ENCODE measurements at regions not wholly inside any gene's neighbourhood (a gene's known extent, or its start where the extent isn't known, plus 50 kb on each side); places are given as distances from the start of the nearest gene placed in this dataset.

GRCh38 chr18:22632191-22632590 is 214.5 kb upstream of the CTAGE1 start:
- Histone ChIP-seq H3K9me2 (replicated peaks; ENCODE audit: insufficient read depth, low read length) (no peaks in the 10 kb centered on the region), H3K27ac (ENCODE audit: low read length) (no peak overlapping the region), H3K36me3 (replicated peaks; ENCODE audit: insufficient read depth, low read length) (no peaks in the 10 kb centered on the region), H3K9ac (ENCODE audit: low read length) (no peak overlapping the region), H4K20me1 (ENCODE audit: insufficient read depth, low read length) (no peaks in the 10 kb centered on the region), H3F3A (ENCODE audit: insufficient read depth, low read length) (no peaks in the 10 kb centered on the region), H3K79me2 (ENCODE audit: low read length) (no peaks in the 10 kb centered on the region), H3K9me3 (replicated peaks; ENCODE audit: insufficient read depth, low read length) (no peaks in the 10 kb centered on the region), H3K4me1 (ENCODE audit: low read length) (no peaks in the 10 kb centered on the region), H3K4me3 (ENCODE audit: low read length) (no peak overlapping the region), H3K4me2 (ENCODE audit: low read depth, low read length) (no peak overlapping the region), H2AFZ (ENCODE audit: low read length) (no peak overlapping the region), H3K27me3 (replicated peaks; ENCODE audit: insufficient read depth, low read length) (no peaks in the 10 kb centered on the region)
- DNase-seq = no peak
- no peak for TF ChIP-seq EZH2 (optimal IDR thresholded peaks at IDR 0.05; ENCODE audit: low read depth, low read length)

- Histone ChIP-seq H3K9me2 (replicated peaks; ENCODE audit: insufficient read depth, low read length) (no peaks in the 10 kb centered on the region), H3K36me3 (replicated peaks; ENCODE audit: insufficient read depth, low read length) (no peaks in the 10 kb centered on the region), H3K4me1 (ENCODE audit: low read length) (no peaks in the 10 kb centered on the region), H3K27ac (ENCODE audit: low read length) (no peak overlapping the region), H3K27me3 (replicated peaks; ENCODE audit: insufficient read depth, low read length) (no peaks in the 10 kb centered on the region), H3K9ac (ENCODE audit: low read length) (no peak overlapping the region), H3K4me2 (ENCODE audit: low read depth, low read length) (no peak overlapping the region), H4K20me1 (ENCODE audit: insufficient read depth, low read length) (no peaks in the 10 kb centered on the region), H3F3A (ENCODE audit: insufficient read depth, low read length) (no peaks in the 10 kb centered on the region), H3K79me2 (ENCODE audit: low read length) (no peaks in the 10 kb centered on the region), H2AFZ (ENCODE audit: low read length) (no peak overlapping the region), H3K4me3 (ENCODE audit: low read length) (no peak overlapping the region), H3K9me3 (replicated peaks; ENCODE audit: insufficient read depth, low read length) (no peaks in the 10 kb centered on the region)
- TF ChIP-seq EZH2phosphoT487 (IDR thresholded peaks at IDR 0.05; ENCODE audit: low read length) (no peak), EZH2 (optimal IDR thresholded peaks at IDR 0.05; ENCODE audit: low read depth, low read length) (no peak), CTCF (IDR thresholded peaks at IDR 0.05; ENCODE audit: low read length) (no peak)
- no peak for DNase-seq
Measured at GRCh38 chr18:22634464-22634863, 216.7 kb upstream of the CTAGE1 start.

GRCh38 chr18:22637787-22638186 is 220.1 kb upstream of the CTAGE1 start:
- H4K20me1 ChIP-seq (ENCODE audit: insufficient read depth, low read length) = no peaks in the 10 kb centered on the region
- no peaks in the 10 kb centered on the region for H3K27me3 ChIP-seq (replicated peaks; ENCODE audit: insufficient read depth, low read length)
- no peak overlapping the region for H2AFZ ChIP-seq (ENCODE audit: low read length)
- H3K9me2 ChIP-seq (replicated peaks; ENCODE audit: insufficient read depth, low read length) = no peaks in the 10 kb centered on the region
- no peaks in the 10 kb centered on the region for H3K4me1 ChIP-seq (ENCODE audit: low read length)
- H3K9ac ChIP-seq (ENCODE audit: low read length) = no peak overlapping the region
- no peaks in the 10 kb centered on the region for H3F3A ChIP-seq (ENCODE audit: insufficient read depth, low read length)
- no peak overlapping the region for H3K4me3 ChIP-seq (ENCODE audit: low read length)
- H3K79me2 ChIP-seq (ENCODE audit: low read length) = no peaks in the 10 kb centered on the region
- H3K9me3 ChIP-seq (replicated peaks; ENCODE audit: insufficient read depth, low read length) = no peaks in the 10 kb centered on the region
- TF ChIP-seq CTCF (IDR thresholded peaks at IDR 0.05; ENCODE audit: low read length) (no peak), EZH2 (optimal IDR thresholded peaks at IDR 0.05; ENCODE audit: low read depth, low read length) (no peak), EZH2phosphoT487 (IDR thresholded peaks at IDR 0.05; ENCODE audit: low read length) (no peak)
- no peak for DNase-seq
- no peak overlapping the region for H3K4me2 ChIP-seq (ENCODE audit: low read depth, low read length)
- H3K36me3 ChIP-seq (replicated peaks; ENCODE audit: insufficient read depth, low read length) = no peaks in the 10 kb centered on the region
- H3K27ac ChIP-seq (ENCODE audit: low read length) = no peak overlapping the region

GRCh38 chr18:22639026-22639463 is 221.3 kb upstream of the CTAGE1 start:
- Histone ChIP-seq H4K20me1 (ENCODE audit: insufficient read depth, low read length) (no peaks in the 10 kb centered on the region), H3K9ac (ENCODE audit: low read length) (no peak overlapping the region), H3K27ac (ENCODE audit: low read length) (no peak overlapping the region), H3K4me1 (ENCODE audit: low read length) (no peaks in the 10 kb centered on the region), H3K27me3 (replicated peaks; ENCODE audit: insufficient read depth, low read length) (no peaks in the 10 kb centered on the region), H3K4me3 (ENCODE audit: low read length) (no peak overlapping the region), H3K9me3 (replicated peaks; ENCODE audit: insufficient read depth, low read length) (no peaks in the 10 kb centered on the region), H3K9me2 (replicated peaks; ENCODE audit: insufficient read depth, low read length) (no peaks in the 10 kb centered on the region), H3F3A (ENCODE audit: insufficient read depth, low read length) (no peaks in the 10 kb centered on the region), H3K36me3 (replicated peaks; ENCODE audit: insufficient read depth, low read length) (no peaks in the 10 kb centered on the region), H2AFZ (ENCODE audit: low read length) (no peak overlapping the region), H3K79me2 (ENCODE audit: low read length) (no peaks in the 10 kb centered on the region), H3K4me2 (ENCODE audit: low read depth, low read length) (no peak overlapping the region)
- no peak for TF ChIP-seq CTCF (IDR thresholded peaks at IDR 0.05; ENCODE audit: low read length)
- no peak for TF ChIP-seq EZH2phosphoT487 (IDR thresholded peaks at IDR 0.05; ENCODE audit: low read length)
- TF ChIP-seq EZH2 (optimal IDR thresholded peaks at IDR 0.05; ENCODE audit: low read depth, low read length) = no peak
- DNase-seq = no peak

Data from MM.1S (cell line).